Ishikawa (cell line): ENCODE measurements at regions not wholly inside any gene's neighbourhood (a gene's known extent, or its start where the extent isn't known, plus 50 kb on each side); places are given as distances from the start of the nearest gene placed in this dataset.

Experiments used
- CEBPB ChIP-seq: IDR thresholded peaks from 2 replicates; pipeline ENCODE4 v1.6.1; 2012
- CREB1 ChIP-seq: IDR thresholded peaks from 2 replicates; pipeline ENCODE4 v1.6.1; 2012; ENCODE audit warnings: low read depth
- EP300 ChIP-seq: IDR thresholded peaks from 2 replicates; pipeline ENCODE4 v1.6.1; 2012; ENCODE audit warnings: borderline replicate concordance
- FOXM1 ChIP-seq: IDR thresholded peaks from 2 replicates; pipeline ENCODE4 v1.6.1; 2012; ENCODE audit warnings: low read depth, borderline replicate concordance
- MAX ChIP-seq: IDR thresholded peaks from 2 replicates; pipeline ENCODE4 v1.6.1; 2012
- RAD21 ChIP-seq: IDR thresholded peaks from 2 replicates; pipeline ENCODE4 v1.6.1; 2012; ENCODE audit warnings: low read depth
- REST ChIP-seq: IDR thresholded peaks from 2 replicates; pipeline ENCODE4 v1.6.1; 2012; ENCODE audit warnings: low read depth, mild to moderate bottlenecking
- TAF1 ChIP-seq: IDR thresholded peaks from 2 replicates; pipeline ENCODE4 v1.6.1; 2012; ENCODE audit warnings: low read depth, mild to moderate bottlenecking

- no peak for TF ChIP-seq EP300
- no peak for TF ChIP-seq MAX
- no peak for TF ChIP-seq REST
- no peak for TF ChIP-seq CREB1
- no peak for TF ChIP-seq RAD21
- TF ChIP-seq FOXM1, result no peak
- no peak for TF ChIP-seq TAF1
- no peak for TF ChIP-seq CEBPB
These were observed 109.1 kb upstream of the DLG1 start for GRCh38 chr3:197407526-197407925.
